Neutrophil (primary cell): ENCODE measurements at regions not wholly inside any gene's neighbourhood (a gene's known extent, or its start where the extent isn't known, plus 50 kb on each side); places are given as distances from the start of the nearest gene placed in this dataset.
"Not testable (repeated sequence)": the region's sequence is repeated elsewhere in the genome, so short reads cannot be mapped to it uniquely, and the experiment has no call there.

Experiments used
- H3K27ac ChIP-seq: fragments of 200-600 bp; sonication (generic); 2 replicates; pipeline ENCODE4 v1.5.1; 2016; ENCODE audit warnings: mild to moderate bottlenecking, moderate library complexity
- H3K27me3 ChIP-seq: fragments of 200-600 bp; sonication (generic); 2 replicates; pipeline ENCODE4 v1.6.0; 2016; ENCODE audit warnings: mild to moderate bottlenecking
- H3K36me3 ChIP-seq: fragments of 200-600 bp; sonication (generic); 2 replicates; pipeline ENCODE4 v1.5.1; 2017
- H3K4me1 ChIP-seq, 2 experiments: fragments of 200-600 bp in 1 of 2; sonication (generic) in 1 of 2; 1 replicate in 1 of 2; 2 replicates in 1 of 2; pipeline versions ENCODE4 v1.5.1 to v1.6.1; 2013 to 2016; ENCODE audit warnings: low read depth in 1 of 2, low read length in 1 of 2, mild to moderate bottlenecking in 1 of 2, moderate library complexity in 1 of 2; ENCODE audit not compliant: control insufficient read depth in 1 of 2, insufficient read depth in 1 of 2
- H3K4me3 ChIP-seq, 2 experiments: fragments of 200-600 bp in 1 of 2; sonication (generic) in 1 of 2; 1 replicate in 1 of 2; 2 replicates in 1 of 2; pipeline ENCODE4 v1.5.1; 2013 to 2016; ENCODE audit warnings: low read depth in 1 of 2, low read length in 1 of 2, mild to moderate bottlenecking in 1 of 2, moderate library complexity in 1 of 2
- H3K9me3 ChIP-seq: fragments of 200-600 bp; sonication (generic); 2 replicates; pipeline ENCODE4 v1.5.1; 2016

GRCh38 chr3:130151555-130151954, 69.9 kb downstream of the ALG1L2 start:
- not testable (repeated sequence) for H3K36me3 ChIP-seq, H3K27ac ChIP-seq, H3K9me3 ChIP-seq, H3K4me3 ChIP-seq, H3K4me1 ChIP-seq, H3K27me3 ChIP-seq

- not testable (repeated sequence) for H3K4me1 ChIP-seq, H3K4me3 ChIP-seq, H3K27me3 ChIP-seq, H3K9me3 ChIP-seq, H3K27ac ChIP-seq, H3K36me3 ChIP-seq
These were observed 71.6 kb downstream of the ALG1L2 start for GRCh38 chr3:130153247-130153646.

GRCh38 chr3:130155464-130155863, 73.8 kb downstream of the ALG1L2 start:
- H3K9me3 ChIP-seq, H3K4me1 ChIP-seq, H3K27ac ChIP-seq, H3K36me3 ChIP-seq, H3K4me3 ChIP-seq, H3K27me3 ChIP-seq: not testable (repeated sequence)

- H3K27ac ChIP-seq, H3K27me3 ChIP-seq, H3K36me3 ChIP-seq, H3K4me1 ChIP-seq, H3K9me3 ChIP-seq, H3K4me3 ChIP-seq: not testable (repeated sequence)
These were observed 85.2 kb downstream of the ALG1L2 start for GRCh38 chr3:130166856-130167255.

- not testable (repeated sequence) for H3K27ac ChIP-seq, H3K4me3 ChIP-seq
These were observed 93.6 kb downstream of the ALG1L2 start for GRCh38 chr3:130175195-130175594.

GRCh38 chr3:130176476-130177256, 95.0 kb downstream of the ALG1L2 start:
- not testable (repeated sequence) for H3K27me3 ChIP-seq, H3K4me3 ChIP-seq, H3K36me3 ChIP-seq, H3K4me1 ChIP-seq, H3K9me3 ChIP-seq, H3K27ac ChIP-seq

More at GRCh38 chr3:130175195-130175594, 93.6 kb downstream of the ALG1L2 start:
- H3K27me3 ChIP-seq, H3K36me3 ChIP-seq, H3K9me3 ChIP-seq, H3K4me1 ChIP-seq: not testable (repeated sequence)

- H3K4me1 ChIP-seq, H3K27me3 ChIP-seq, H3K36me3 ChIP-seq, H3K9me3 ChIP-seq, H3K27ac ChIP-seq, H3K4me3 ChIP-seq: not testable (repeated sequence)
These were observed 97.2 kb downstream of the ALG1L2 start for GRCh38 chr3:130178835-130179234.

GRCh38 chr3:130179353-130179970, 97.8 kb downstream of the ALG1L2 start:
- H3K4me3 ChIP-seq: peak overlapping the region; percentile 18 to 21
- not testable (repeated sequence) for H3K27ac ChIP-seq, H3K9me3 ChIP-seq, H3K27me3 ChIP-seq, H3K4me1 ChIP-seq, H3K36me3 ChIP-seq

GRCh38 chr3:130182475-130182874, 100.8 kb downstream of the ALG1L2 start:
- not testable (repeated sequence) for H3K9me3 ChIP-seq, H3K4me1 ChIP-seq, H3K36me3 ChIP-seq, H3K27ac ChIP-seq, H3K27me3 ChIP-seq, H3K4me3 ChIP-seq

- H3K9me3 ChIP-seq, H3K36me3 ChIP-seq, H3K27ac ChIP-seq, H3K4me3 ChIP-seq, H3K4me1 ChIP-seq, H3K27me3 ChIP-seq: not testable (repeated sequence)
These were observed 102.1 kb downstream of the ALG1L2 start for GRCh38 chr3:130183689-130184088.

GRCh38 chr3:130184152-130185024, 102.8 kb downstream of the ALG1L2 start:
- H3K36me3 ChIP-seq, H3K4me3 ChIP-seq, H3K4me1 ChIP-seq, H3K9me3 ChIP-seq, H3K27me3 ChIP-seq, H3K27ac ChIP-seq: not testable (repeated sequence)

- H3K36me3 ChIP-seq, H3K27me3 ChIP-seq, H3K4me3 ChIP-seq, H3K9me3 ChIP-seq, H3K27ac ChIP-seq, H3K4me1 ChIP-seq: not testable (repeated sequence)
These were observed 119.6 kb downstream of the ALG1L2 start for GRCh38 chr3:130201272-130201671.

- not testable (repeated sequence) for H3K36me3 ChIP-seq, H3K4me3 ChIP-seq, H3K27ac ChIP-seq, H3K4me1 ChIP-seq, H3K27me3 ChIP-seq, H3K9me3 ChIP-seq
These were observed 122.0 kb downstream of the ALG1L2 start for GRCh38 chr3:130203633-130204032.
